Adrenal gland (tissue), 9 donors: ENCODE measurements at regions not wholly inside any gene's neighbourhood (a gene's known extent, or its start where the extent isn't known, plus 50 kb on each side); places are given as distances from the start of the nearest gene placed in this dataset.

Source experiments
- DNase-seq, 7 donors: peaks; one replicate each; pipeline ENCODE4 v3.0.0-alpha.2; 2019 to 2020
- H3K27ac ChIP-seq, 5 donors: fragments of 200-600 bp; sonication (generic) in 4 of 5; 1 replicate in 3 of 5; 2 replicates in 2 of 5; pipeline versions ENCODE4 v1.5.1 to v1.8.0; 2016 to 2020; ENCODE audit warnings: mild to moderate bottlenecking in 1 of 5
- H3K27me3 ChIP-seq: fragments of 200-600 bp; 2 replicates; pipeline ENCODE4 v1.8.0; 2021
- H3K36me3 ChIP-seq, 2 donors: fragments of 200-600 bp; replicated peaks in 1 of 2; 1 replicate in 1 of 2; 2 replicates in 1 of 2; pipeline versions ENCODE4 v1.5.1 to v1.8.0; 2018 to 2022
- H3K4me1 ChIP-seq, 2 donors: fragments of 200-600 bp; replicated peaks in 1 of 2; 1 replicate in 1 of 2; 2 replicates in 1 of 2; pipeline versions ENCODE4 v1.5.1 to v1.8.0; 2018 to 2021
- H3K4me3 ChIP-seq, 4 donors: fragments of 200-600 bp; sonication (generic) in 3 of 4; one replicate each; pipeline ENCODE4 v1.5.1; 2016 to 2018
- H3K9me3 ChIP-seq, 3 donors: fragments of 200-600 bp; sonication (generic) in 1 of 3; replicated peaks in 1 of 3; 1 replicate in 2 of 3; 2 replicates in 1 of 3; pipeline versions ENCODE4 v1.5.1 to v1.8.0; 2016 to 2021
- POLR2A ChIP-seq, 2 donors: fragments of 450-650 bp; IDR thresholded peaks; one replicate each; pipeline ENCODE4 v1.6.1; 2017; ENCODE audit warnings: antibody characterized with exemption in 2 of 2, mild to moderate bottlenecking in 2 of 2, moderate library complexity in 1 of 2
- WGBS, 4 donors: extraction: QIAGEN DNeasy Blood & Tissue Kit in 2 of 4; methylation state at CpG; one replicate each; pipeline versions ENCODE4 v1.1.5 to v1.1.7; 2013 to 2017; 5-methylcytosine and 5-hydroxymethylcytosine counted together
- intact Hi-C, 2 donors: fragments of 100-400 bp; cut with DNase I; formaldehyde crosslinking; loops; one replicate each; pipeline versions ENCODE4 v1.14.1 to v1.15.0; 2022 to 2023
- TF ChIP-seq, protein P1 (sequence below), 6 experiments: fragments of 450-650 bp in 4 of 6; fragments of 200-600 bp in 2 of 6; sonication (generic) in 1 of 6; IDR thresholded peaks; 1 replicate in 5 of 6; 2 replicates in 1 of 6; pipeline versions ENCODE4 v1.5.1 to v1.8.0; 2016 to 2021; ENCODE audit warnings: antibody characterized with exemption in 6 of 6, mild to moderate bottlenecking in 2 of 6, moderate library complexity in 1 of 6
- donor health status: healthy with polysubstance abuse.
- donor health status: Bipolar disorder and iron deficiency.
- donor health status: DM: yes; HTN: yes; CAD: no.
- donor health status: DM: no; HTN: no; CAD: no.
- donor health status: DM: no; HTN: no; CAD: no.

DNA sequence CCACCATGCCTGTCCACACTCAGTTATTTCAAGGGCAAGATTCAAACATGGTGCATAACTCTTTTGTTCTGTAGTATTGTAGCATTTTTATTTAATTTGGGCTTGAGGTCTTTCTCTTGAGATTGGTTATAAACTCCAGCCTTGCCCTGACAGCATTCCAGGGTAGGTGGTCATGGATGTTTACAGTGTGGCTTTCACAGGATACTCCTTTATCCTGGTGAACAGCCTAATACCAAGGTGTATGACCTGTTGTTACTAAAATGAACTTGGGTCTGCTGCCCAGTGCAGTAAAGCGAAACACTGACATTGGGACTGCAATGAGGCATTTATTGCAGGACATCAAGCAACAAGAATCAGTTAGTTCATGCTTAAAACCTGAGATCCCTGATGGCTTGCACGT lies 434.8 kb downstream of the ANKRD50 start:
- Histone ChIP-seq H3K9me3 (no peaks in the 10 kb centered on the region), H3K27me3 (no peaks in the 10 kb centered on the region), H3K27ac (no peak overlapping the region), H3K36me3 (no peaks in the 10 kb centered on the region), H3K4me3 (no peak overlapping the region), H3K4me1 (no peaks in the 10 kb centered on the region)
- DNase-seq = no peak
- TF ChIP-seq, protein P1, sequence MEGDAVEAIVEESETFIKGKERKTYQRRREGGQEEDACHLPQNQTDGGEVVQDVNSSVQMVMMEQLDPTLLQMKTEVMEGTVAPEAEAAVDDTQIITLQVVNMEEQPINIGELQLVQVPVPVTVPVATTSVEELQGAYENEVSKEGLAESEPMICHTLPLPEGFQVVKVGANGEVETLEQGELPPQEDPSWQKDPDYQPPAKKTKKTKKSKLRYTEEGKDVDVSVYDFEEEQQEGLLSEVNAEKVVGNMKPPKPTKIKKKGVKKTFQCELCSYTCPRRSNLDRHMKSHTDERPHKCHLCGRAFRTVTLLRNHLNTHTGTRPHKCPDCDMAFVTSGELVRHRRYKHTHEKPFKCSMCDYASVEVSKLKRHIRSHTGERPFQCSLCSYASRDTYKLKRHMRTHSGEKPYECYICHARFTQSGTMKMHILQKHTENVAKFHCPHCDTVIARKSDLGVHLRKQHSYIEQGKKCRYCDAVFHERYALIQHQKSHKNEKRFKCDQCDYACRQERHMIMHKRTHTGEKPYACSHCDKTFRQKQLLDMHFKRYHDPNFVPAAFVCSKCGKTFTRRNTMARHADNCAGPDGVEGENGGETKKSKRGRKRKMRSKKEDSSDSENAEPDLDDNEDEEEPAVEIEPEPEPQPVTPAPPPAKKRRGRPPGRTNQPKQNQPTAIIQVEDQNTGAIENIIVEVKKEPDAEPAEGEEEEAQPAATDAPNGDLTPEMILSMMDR (IDR thresholded peaks at IDR 0.05) = no peak
- no peak for TF ChIP-seq POLR2A (IDR thresholded peaks at IDR 0.05)
- whole genome bisulfite sequencing, 4 donors = 87 to 92% (median 88%) methylated on average over 2 of the region's 2 CpGs
- intact Hi-C loops = no loop called here

DNA sequence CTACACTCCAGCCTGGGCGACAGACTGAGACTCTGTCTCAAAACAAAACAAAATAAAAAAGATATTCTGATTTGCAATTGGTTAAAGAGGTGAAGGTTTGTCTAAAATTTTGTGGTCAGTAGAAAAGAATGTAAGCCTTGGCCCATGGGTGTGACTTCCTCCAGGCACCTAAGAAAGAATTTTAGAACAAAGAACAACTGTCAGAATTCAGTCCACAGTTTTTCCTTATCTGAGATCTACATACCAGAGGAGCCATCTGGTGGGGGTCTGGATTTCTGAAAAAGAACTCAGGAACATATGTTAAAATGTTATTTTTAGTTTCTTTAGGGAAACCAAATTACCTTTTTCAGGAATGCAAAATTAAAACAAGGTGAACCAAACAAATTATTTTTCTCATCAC lies 434.1 kb downstream of the ANKRD50 start:
- no peaks in the 10 kb centered on the region for H3K9me3 ChIP-seq
- intact Hi-C loops = no loop called here
- H3K4me3 ChIP-seq = no peak overlapping the region
- no peaks in the 10 kb centered on the region for H3K27me3 ChIP-seq
- no peak for DNase-seq
- TF ChIP-seq POLR2A (IDR thresholded peaks at IDR 0.05) = no peak
- TF ChIP-seq, protein P1 (IDR thresholded peaks at IDR 0.05) = no peak
- 72 to 83% (median 79%) methylated on average over 1 of the region's 1 CpG for WGBS, 4 donors
- no peaks in the 10 kb centered on the region for H3K4me1 ChIP-seq
- no peaks in the 10 kb centered on the region for H3K36me3 ChIP-seq
- no peak overlapping the region for H3K27ac ChIP-seq

DNA sequence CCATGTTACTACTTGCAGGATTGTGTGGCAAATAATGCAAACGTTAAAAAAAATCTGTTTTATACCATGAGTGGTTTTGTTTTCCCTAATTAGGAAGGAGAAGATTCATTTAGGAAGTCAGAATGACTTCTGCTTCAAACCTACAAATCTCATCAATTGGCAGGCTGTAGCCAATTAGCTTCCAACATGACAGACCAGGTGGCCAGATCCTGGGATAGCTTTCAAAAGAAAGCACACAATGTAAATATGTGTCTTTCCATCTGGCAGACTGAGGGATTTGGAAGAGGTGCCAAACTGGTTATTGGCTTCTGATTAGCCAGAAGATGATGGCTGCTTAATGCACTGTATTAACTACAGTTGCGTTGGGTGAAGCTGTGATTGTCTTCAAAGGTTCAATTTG lies 432.8 kb downstream of the ANKRD50 start:
- TF ChIP-seq, protein P1 (IDR thresholded peaks at IDR 0.05) = no peak
- no peak for TF ChIP-seq POLR2A (IDR thresholded peaks at IDR 0.05)
- Histone ChIP-seq H3K4me1 (no peaks in the 10 kb centered on the region), H3K4me3 (no peak overlapping the region), H3K36me3 (no peaks in the 10 kb centered on the region), H3K27ac (no peak overlapping the region), H3K9me3 (no peaks in the 10 kb centered on the region), H3K27me3 (no peaks in the 10 kb centered on the region)
- WGBS, 4 donors = 66 to 70% (median 67%) methylated on average over 2 of the region's 2 CpGs
- intact Hi-C loops = no loop called here
- DNase-seq = no peak

DNA sequence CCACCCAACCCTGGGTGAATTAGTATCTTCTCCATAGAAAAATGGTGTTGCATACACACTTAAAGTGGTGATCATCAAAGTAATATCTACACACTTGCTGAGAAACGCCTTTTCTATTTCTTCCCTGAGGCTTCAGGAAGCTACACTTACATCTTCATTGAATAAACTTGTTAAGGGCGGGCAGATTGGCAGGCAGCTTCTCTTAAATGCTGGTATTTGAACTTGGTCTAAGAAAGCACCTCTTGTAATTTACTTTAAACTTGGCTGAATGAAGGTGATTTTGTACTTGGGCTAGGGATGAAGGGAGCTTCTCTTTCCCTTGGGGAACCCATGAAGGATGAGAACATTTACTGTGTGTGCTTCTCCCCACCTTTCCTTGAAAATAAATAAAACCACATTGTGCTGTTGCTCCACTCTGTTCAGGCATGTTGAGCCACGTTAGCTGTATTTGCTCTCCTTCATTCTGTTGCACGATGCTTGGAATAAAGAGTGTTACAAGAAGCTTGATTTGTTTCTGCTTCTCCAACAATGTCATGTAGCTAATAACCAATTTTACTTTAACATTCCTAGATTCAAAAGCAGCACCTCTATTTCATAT lies 430.1 kb downstream of the ANKRD50 start:
- Histone ChIP-seq H3K9me3 (no peaks in the 10 kb centered on the region), H3K27ac (no peak overlapping the region), H3K27me3 (no peaks in the 10 kb centered on the region), H3K4me3 (no peak overlapping the region), H3K4me1 (no peaks in the 10 kb centered on the region), H3K36me3 (no peaks in the 10 kb centered on the region)
- intact Hi-C loops = no loop called here
- DNase-seq = no peak
- WGBS, 4 donors = 63 to 79% (median 73%) methylated on average over 4 of the region's 4 CpGs
- TF ChIP-seq POLR2A (IDR thresholded peaks at IDR 0.05) = no peak
- TF ChIP-seq, protein P1 (IDR thresholded peaks at IDR 0.05) = no peak
